Activated CD4-positive, alpha-beta T cell treated with anti-CD3 and anti-CD28 coated beads, Interleukin-2, amount 50 U/mL, for 16 hours (primary cell): ENCODE measurements at regions not wholly inside any gene's neighbourhood (a gene's known extent, or its start where the extent isn't known, plus 50 kb on each side); places are given as distances from the start of the nearest gene placed in this dataset.
A peak's percentile ranks its signal among the peaks of the same experiment; 100 is the strongest.
"Not testable (repeated sequence)": the region's sequence is repeated elsewhere in the genome, so short reads cannot be mapped to it uniquely, and the experiment has no call there.

Source experiments
- DNase-seq: peaks from one replicate; pipeline ENCODE4 v3.0.0-alpha.2; 2020

- DNase-seq = no peak
These were observed 83.4 kb downstream of the TNFRSF13B start for GRCh38 chr17:16888413-16889087.

GRCh38 chr17:16887523-16888095, 84.3 kb downstream of the TNFRSF13B start:
- DNase-seq = no peak

GRCh38 chr17:16886655-16887322, 85.1 kb downstream of the TNFRSF13B start:
- peak; percentile 27 for DNase-seq

GRCh38 chr17:16885204-16885603, 86.7 kb downstream of the TNFRSF13B start:
- not testable (repeated sequence) for DNase-seq

GRCh38 chr17:16882926-16883265, 89.0 kb downstream of the TNFRSF13B start:
- not testable (repeated sequence) for DNase-seq

GRCh38 chr17:16882243-16882925, 89.5 kb downstream of the TNFRSF13B start:
- no peak for DNase-seq

GRCh38 chr17:16881239-16881924, 90.5 kb downstream of the TNFRSF13B start:
- no peak for DNase-seq

- no peak for DNase-seq
These were observed 91.1 kb downstream of the TNFRSF13B start for GRCh38 chr17:16880843-16881230.

- DNase-seq = no peak
These were observed 91.6 kb downstream of the TNFRSF13B start for GRCh38 chr17:16880121-16880842.

- DNase-seq = no peak
These were observed 92.2 kb downstream of the TNFRSF13B start for GRCh38 chr17:16879686-16880085.

- DNase-seq = no peak
These were observed 93.3 kb downstream of the TNFRSF13B start for GRCh38 chr17:16878606-16879005.

GRCh38 chr17:16878084-16878483, 93.8 kb downstream of the TNFRSF13B start:
- DNase-seq = no peak

GRCh38 chr17:16877099-16877498, 94.8 kb downstream of the TNFRSF13B start:
- DNase-seq = no peak

GRCh38 chr17:16875662-16876061, 96.3 kb downstream of the TNFRSF13B start:
- DNase-seq = no peak

GRCh38 chr17:16874216-16874615, 97.7 kb downstream of the TNFRSF13B start:
- not testable (repeated sequence) for DNase-seq

- peak; percentile 50 for DNase-seq
These were observed 98.5 kb downstream of the TNFRSF13B start for GRCh38 chr17:16873174-16874035.

GRCh38 chr17:16872351-16873173, 99.4 kb downstream of the TNFRSF13B start:
- no peak for DNase-seq

- DNase-seq = not testable (repeated sequence)
These were observed 100.3 kb downstream of the TNFRSF13B start for GRCh38 chr17:16871446-16872190.
